ENCODE measurements at regions not wholly inside any gene's neighbourhood (a gene's known extent, or its start where the extent isn't known, plus 50 kb on each side); places are given as distances from the start of the nearest gene placed in this dataset.

DNA sequence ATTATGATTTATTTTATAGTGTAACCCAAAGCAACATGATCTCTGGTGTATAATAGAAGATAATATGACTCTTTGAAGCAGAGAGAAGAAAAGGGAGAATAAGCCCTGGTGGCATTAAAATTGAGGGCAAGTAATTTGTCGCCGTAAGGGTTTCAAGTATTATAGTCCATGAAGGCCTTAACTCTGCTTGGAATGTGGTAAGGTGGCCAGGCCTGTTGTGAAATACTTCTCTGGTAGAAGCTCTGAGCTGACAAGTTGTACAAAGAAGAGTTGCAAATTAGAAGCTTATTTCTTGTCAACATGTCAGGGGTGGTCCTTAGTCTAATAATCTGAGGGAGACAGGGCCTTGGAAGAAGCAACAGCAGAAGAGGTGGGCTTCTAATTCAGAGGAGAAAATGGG is 151.7 kb upstream of the HHIP start:
- ATAC-seq: no peak

- ATAC-seq: no peak
Measured at GRCh38 chr4:144495944-144496343, 150.0 kb upstream of the HHIP start.

DNA sequence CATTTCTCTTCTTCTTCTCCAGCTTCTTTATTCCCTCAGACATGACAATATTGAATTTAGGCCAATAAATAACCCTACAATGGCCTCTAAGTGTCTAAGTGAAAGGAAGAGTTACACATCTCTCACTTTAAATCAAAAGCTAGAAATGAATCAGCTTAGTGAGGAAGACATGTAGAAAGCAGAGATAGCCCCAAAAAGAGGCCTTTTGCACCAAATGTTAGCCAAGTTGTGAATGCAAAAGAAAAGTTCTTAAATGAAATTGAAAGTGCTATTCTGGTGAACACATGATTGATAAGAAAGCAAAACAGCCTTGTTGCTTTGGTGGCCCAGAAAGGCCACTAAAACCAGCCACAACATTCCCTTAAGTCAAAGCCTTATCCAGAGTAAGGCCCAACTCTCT is 146.2 kb upstream of the HHIP start:
- ATAC-seq: no peak

DNA sequence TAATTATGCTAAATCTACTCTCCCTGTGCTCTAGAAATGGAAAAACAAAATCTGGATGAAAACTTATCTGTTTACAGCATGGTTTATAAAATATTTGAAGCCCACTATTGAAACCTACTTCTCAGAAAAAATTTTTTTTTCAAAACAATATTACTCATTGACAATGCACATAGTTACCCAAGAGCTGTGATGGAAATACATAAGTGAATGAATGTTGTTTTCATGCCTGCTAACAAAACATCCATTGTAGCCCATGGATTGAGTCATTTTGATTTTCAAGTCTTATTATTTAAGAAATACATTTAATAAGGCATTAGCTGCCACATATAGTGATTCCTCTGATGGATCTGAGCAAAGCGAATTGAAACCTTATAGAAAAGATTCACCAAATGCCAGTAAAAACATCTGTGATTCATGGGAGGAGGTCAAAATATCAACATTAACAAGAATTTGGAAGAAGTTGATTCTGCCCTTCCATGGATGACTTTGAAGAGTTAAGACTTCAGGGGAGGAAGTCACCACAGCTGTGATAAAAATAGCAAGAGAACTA is 144.7 kb upstream of the HHIP start:
- no peak for ATAC-seq

- ATAC-seq: no peak
Measured at GRCh38 chr4:144504883-144505282, 141.1 kb upstream of the HHIP start.

- ATAC-seq: no peak
Measured at GRCh38 chr4:144507311-144508101, 138.4 kb upstream of the HHIP start.

- ATAC-seq: no peak
Measured at GRCh38 chr4:144509088-144510015, 136.6 kb upstream of the HHIP start.

- ATAC-seq: no peak
Measured at GRCh38 chr4:144514736-144515135, 131.2 kb upstream of the HHIP start.

- ATAC-seq: no peak
Measured at GRCh38 chr4:144518181-144518895, 127.6 kb upstream of the HHIP start.

DNA sequence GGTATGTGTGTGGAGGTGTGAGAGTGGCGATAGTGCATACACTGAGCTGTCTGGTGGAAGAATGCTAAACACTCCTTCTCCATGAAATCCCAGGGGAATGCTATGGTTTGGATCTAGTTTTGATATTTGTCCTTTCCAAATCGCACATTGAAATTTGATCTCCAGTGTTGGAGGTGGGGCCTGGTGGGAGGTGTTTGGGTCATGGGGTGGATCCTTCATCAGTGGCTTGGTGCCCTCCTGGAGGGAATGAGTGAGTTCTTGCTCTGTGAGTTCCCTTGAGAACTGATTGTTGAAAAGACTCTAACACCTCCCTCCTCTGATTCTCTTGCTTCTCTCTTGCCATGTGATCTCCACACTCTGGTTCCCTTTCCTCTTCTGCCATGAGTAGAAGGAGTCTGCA is 114.1 kb upstream of the HHIP start:
- no peak for ATAC-seq

- no peak for ATAC-seq
Measured at GRCh38 chr4:144547678-144548298, 98.2 kb upstream of the HHIP start.

DNA sequence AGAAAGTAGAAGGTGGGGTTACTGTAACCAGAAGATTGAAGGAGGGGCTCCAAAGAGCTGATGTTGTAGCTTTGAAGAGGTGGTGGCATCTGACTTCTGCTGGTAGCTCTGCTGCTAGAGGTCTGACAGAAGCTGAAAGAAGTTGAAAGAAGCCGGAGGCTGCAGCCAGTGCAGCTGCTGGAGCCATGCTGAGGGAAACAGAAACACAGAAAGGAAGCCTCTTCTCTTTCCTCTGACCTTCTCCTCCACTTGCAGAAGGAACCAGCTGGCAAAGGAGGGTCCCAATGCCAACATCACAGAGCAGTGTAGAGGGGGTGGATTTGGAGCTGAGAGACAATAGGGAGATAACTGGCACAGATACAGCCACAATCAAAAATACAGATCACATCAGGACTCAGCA is 89.3 kb upstream of the HHIP start:
- no peak for ATAC-seq

DNA sequence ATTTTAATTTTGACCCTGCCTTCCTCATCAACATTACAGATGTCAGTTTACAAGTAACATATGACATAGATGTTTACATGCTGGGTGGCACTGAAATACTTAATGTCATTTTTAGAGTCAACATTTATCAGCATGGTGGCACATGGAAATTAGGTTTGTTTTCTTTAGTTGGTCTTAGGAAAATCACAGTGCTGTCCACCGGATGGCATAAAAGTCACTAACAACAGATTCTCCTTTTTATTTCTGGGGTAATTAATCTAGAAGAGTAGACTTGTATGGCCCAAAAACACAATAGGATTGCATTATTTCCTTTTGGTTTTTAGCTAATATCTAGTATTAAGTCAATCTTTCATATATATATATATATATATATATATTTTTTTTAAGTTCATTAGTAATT is 88.6 kb upstream of the HHIP start:
- ATAC-seq: no peak

DNA sequence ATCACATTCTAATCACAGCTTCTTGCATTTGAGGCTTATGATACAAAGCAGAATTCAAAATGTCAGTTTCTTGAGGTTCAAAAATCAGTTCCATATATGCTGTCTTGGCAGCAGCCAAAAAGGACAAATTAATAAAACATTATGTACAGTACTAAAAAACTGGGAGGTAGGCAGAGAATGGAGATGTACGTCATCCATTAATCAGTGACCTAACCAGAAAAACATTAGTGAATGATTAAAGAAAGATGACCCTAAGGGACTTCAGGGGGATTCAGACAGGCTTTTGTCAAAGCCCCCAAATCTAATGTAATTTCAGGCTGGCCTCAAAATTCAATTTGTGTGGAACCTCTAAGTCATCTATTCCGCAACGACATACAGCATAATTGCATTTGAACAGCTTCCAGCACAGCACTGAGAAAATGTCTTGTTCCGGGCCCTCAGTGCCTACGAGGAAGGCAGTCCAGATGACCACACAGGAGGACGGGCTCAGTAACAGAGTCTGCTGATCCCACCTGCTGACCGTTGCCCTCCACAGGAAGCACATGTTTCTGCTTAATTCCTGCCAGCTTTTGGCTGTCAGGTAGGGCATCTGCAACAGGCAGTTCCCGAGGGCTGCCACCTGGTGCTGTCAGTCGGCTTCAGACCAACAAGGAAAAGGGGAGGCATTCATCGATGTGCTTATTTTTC is 83.8 kb upstream of the HHIP start:
- ATAC-seq: no peak

DNA sequence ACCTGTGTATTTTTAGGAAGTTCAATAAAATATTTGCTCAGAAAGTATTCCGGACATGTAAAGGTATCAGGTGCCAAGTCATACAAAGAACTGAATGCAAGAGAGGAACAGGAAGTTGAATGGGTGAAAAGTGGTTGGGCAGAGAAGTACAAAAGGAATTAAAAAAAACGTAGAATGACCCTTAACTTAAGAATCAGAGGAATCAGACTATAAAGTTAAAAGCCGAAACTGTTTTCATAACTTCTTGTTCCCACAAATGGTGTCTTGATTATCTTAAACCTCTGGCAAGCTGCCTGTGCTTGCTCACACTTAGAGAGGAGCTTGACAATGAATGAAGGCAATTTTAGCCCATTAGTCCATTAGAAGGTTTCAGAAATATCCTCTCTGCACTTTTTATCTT is 81.6 kb upstream of the HHIP start:
- ATAC-seq: no peak

- ATAC-seq: no peak
Measured at GRCh38 chr4:144565527-144566195, 80.3 kb upstream of the HHIP start.

- ATAC-seq: no peak
Measured at GRCh38 chr4:144572660-144573059, 73.3 kb upstream of the HHIP start.

DNA sequence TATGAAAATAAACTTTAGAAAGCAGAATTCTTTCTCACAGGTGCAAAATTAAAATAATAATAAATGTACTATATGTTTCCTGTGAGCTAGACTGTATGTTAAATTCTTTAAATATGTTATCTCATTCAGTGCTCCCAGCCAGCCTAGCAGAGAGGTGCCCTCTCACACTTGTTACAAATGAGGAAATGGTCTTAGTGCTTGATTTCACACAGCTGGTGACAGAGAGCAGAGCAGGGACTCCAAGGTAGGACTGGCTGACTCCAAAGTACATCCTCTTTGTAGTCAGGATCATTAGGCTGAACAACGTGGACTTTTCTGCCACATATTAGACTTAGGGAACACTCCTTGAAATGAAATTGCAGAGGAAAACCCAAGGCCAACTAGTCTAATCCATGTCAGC is 72.0 kb upstream of the HHIP start:
- no peak for ATAC-seq

DNA sequence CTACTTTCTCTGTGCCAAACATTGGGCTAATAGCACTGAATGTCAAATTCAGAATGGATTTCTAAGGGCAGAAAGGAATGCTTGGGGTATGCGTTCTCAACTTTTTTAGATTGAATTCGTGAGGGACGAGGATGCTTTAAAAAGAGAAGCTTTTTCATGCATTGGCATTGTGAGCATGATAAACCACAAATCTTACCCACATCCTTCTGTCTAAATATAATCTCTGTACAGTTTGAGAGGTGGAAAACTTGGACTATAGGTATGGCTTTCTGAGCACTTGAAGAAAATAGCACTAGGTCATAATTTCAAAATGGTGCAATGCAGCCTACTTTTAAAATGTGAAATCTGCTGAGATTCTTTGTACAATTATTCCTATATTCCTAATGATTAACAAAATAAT is 71.4 kb upstream of the HHIP start:
- ATAC-seq: no peak

DNA sequence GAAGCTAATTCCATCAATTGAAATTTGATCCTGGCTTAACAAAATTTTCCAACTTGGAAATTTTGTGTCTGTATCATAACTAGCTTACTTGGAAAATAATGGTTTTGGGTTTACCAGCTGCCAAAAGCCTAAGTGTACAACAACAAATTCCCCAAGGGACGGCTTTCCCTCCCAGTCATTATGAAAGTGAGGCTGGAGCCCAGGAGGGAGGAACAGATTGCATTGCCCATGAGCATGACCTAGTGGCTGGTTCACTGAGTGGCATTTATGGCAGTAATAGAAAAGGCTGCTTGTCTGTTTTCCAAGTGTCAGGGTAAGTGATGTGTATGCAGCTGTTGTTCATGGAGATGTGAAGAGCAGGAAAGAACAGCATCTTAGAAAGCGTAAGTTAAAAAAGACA is 70.8 kb upstream of the HHIP start:
- no peak for ATAC-seq

- no peak for ATAC-seq
Measured at GRCh38 chr4:144578681-144579080, 67.3 kb upstream of the HHIP start.

Measured in esophagus mucosa (tissue), 1 donor.